H1 (cell line): ENCODE measurements at regions not wholly inside any gene's neighbourhood (a gene's known extent, or its start where the extent isn't known, plus 50 kb on each side); places are given as distances from the start of the nearest gene placed in this dataset.

Experiments
- CTCF ChIA-PET: fragments of 300-600 bp; sonication (Branson Sonifier 250); formaldehyde crosslinking; loops from one replicate; lab custom pipeline; 2021; ENCODE audit not compliant: partially characterized antibody; lab: Charles Lee
- POLR2A ChIA-PET: fragments of 300-600 bp; sonication (Branson Sonifier 250); formaldehyde crosslinking; loops from one replicate; lab custom pipeline; 2021; ENCODE audit warnings: inconsistent platforms; ENCODE audit not compliant: partially characterized antibody; lab: Charles Lee
- DNase-seq, 2 experiments: peaks; one replicate each; pipeline versions ENCODE4 v3.0.0 to v3.0.0-alpha.2; 2010 to 2022; ENCODE audit warnings: low spot score in 2 of 2, low read depth in 1 of 2, mixed read lengths in 1 of 2
- FAIRE-seq: peaks from 2 replicates; lab custom pipeline; 2011; peaks lifted over from hg19 to GRCh38; lab: Jason Lieb, UNC
- H2AFZ ChIP-seq: 2 replicates; pipeline ENCODE4 v1.8.1; 2012; ENCODE audit warnings: low read length, inconsistent platforms
- H2AK5ac ChIP-seq: 2 replicates; pipeline ENCODE4 v1.6.1; 2013; ENCODE audit warnings: low read depth, low read length
- H2BK120ac ChIP-seq: replicated peaks from 2 replicates; pipeline ENCODE3; 2013; ENCODE audit warnings: low read depth, low read length, inconsistent platforms
- H2BK12ac ChIP-seq: 2 replicates; pipeline ENCODE4 v1.6.1; 2013; ENCODE audit warnings: low read depth, low read length
- H2BK15ac ChIP-seq: 2 replicates; pipeline ENCODE4 v1.6.1; 2013; ENCODE audit warnings: low read length
- H2BK20ac ChIP-seq: 2 replicates; pipeline ENCODE4 v1.6.1; 2013; ENCODE audit warnings: low read length
- H2BK5ac ChIP-seq: 2 replicates; pipeline ENCODE4 v1.6.1; 2013; ENCODE audit warnings: low read depth, low read length
- H3K14ac ChIP-seq: 2 replicates; pipeline ENCODE4 v1.6.1; 2013; ENCODE audit warnings: inconsistent platforms; ENCODE audit not compliant: insufficient read length
- H3K18ac ChIP-seq: 2 replicates; pipeline ENCODE4 v1.6.1; 2013; ENCODE audit warnings: low read length; ENCODE audit errors: extremely low read depth
- H3K23ac ChIP-seq: 2 replicates; pipeline ENCODE4 v1.6.1; 2013; ENCODE audit warnings: inconsistent platforms; ENCODE audit not compliant: insufficient read length
- H3K23me2 ChIP-seq: 2 replicates; pipeline ENCODE4 v1.6.1; 2013; ENCODE audit warnings: low read depth, low read length
- H3K27ac ChIP-seq: 2 replicates; pipeline ENCODE4 v1.6.1; 2011; ENCODE audit warnings: low read depth, low read length, inconsistent platforms
- H3K27me3 ChIP-seq, 4 experiments: replicated peaks in 1 of 4; 1 replicate in 1 of 4; 2 replicates in 3 of 4; pipeline versions ENCODE4 v1.6.1 to v1.8.1; 2011 to 2013; ENCODE audit warnings: low read length in 3 of 4, mild to moderate bottlenecking in 3 of 4, inconsistent platforms in 2 of 4, mixed read lengths in 2 of 4, moderate library complexity in 1 of 4; ENCODE audit not compliant: control insufficient read depth in 3 of 4, insufficient read depth in 3 of 4; ENCODE audit errors: extremely low read depth in 1 of 4
- H3K36me3 ChIP-seq, 4 experiments: 2 replicates each; pipeline versions ENCODE4 v1.6.1 to v1.8.1; 2011 to 2013; ENCODE audit warnings: mild to moderate bottlenecking in 4 of 4, low read length in 3 of 4, moderate library complexity in 2 of 4, control low read depth in 1 of 4, inconsistent platforms in 1 of 4; ENCODE audit not compliant: insufficient read depth in 4 of 4, control insufficient read depth in 2 of 4
- H3K4ac ChIP-seq: replicated peaks from 2 replicates; pipeline ENCODE3; 2013; ENCODE audit warnings: low read length, low read depth, mixed read lengths, inconsistent platforms; ENCODE audit not compliant: insufficient read length
- H3K4me1 ChIP-seq, 4 experiments: replicated peaks in 1 of 4; 1 replicate in 1 of 4; 2 replicates in 3 of 4; pipeline versions ENCODE4 v1.6.1 to v1.8.1; 2011 to 2013; ENCODE audit warnings: low read length in 3 of 4, inconsistent platforms in 2 of 4, mixed read lengths in 1 of 4; ENCODE audit not compliant: insufficient read depth in 4 of 4, control insufficient read depth in 3 of 4
- H3K4me2 ChIP-seq, 2 experiments: 2 replicates each; pipeline versions ENCODE4 v1.6.1 to v1.8.1; 2011 to 2013; ENCODE audit warnings: low read depth in 2 of 2, low read length in 2 of 2, control low read depth in 1 of 2, inconsistent platforms in 1 of 2, mild to moderate bottlenecking in 1 of 2; ENCODE audit not compliant: insufficient read depth in 1 of 2
- H3K4me3 ChIP-seq, 4 experiments: fragments of 200-600, 300-600 bp in 1 of 4; sonication (generic), shearing (Covaris generic), sonication (Bioruptor Twin) in 1 of 4; 2 replicates each; pipeline versions ENCODE4 v1.5.1 to v1.8.1; 2011 to 2016; ENCODE audit warnings: low read length in 4 of 4, low read depth in 3 of 4, control low read depth in 2 of 4, inconsistent platforms in 2 of 4, mild to moderate bottlenecking in 2 of 4, mixed read lengths in 1 of 4, moderate library complexity in 1 of 4; ENCODE audit not compliant: insufficient read depth in 2 of 4; ENCODE audit errors: extremely low read depth in 1 of 4
- H3K56ac ChIP-seq: replicated peaks from 2 replicates; pipeline ENCODE3; 2013; ENCODE audit warnings: low read depth, mild to moderate bottlenecking, mixed read lengths, low read length, inconsistent platforms; ENCODE audit not compliant: insufficient read length
- H3K79me1 ChIP-seq: 2 replicates; pipeline ENCODE4 v1.6.1; 2013; ENCODE audit warnings: low read depth, low read length, control low read depth
- H3K79me2 ChIP-seq, 2 experiments: 2 replicates each; pipeline versions ENCODE4 v1.6.1 to v1.8.1; 2012 to 2013; ENCODE audit warnings: low read length in 2 of 2, mild to moderate bottlenecking in 2 of 2, inconsistent platforms in 1 of 2; ENCODE audit not compliant: insufficient read depth in 2 of 2, control insufficient read depth in 1 of 2
- H3K9ac ChIP-seq, 4 experiments: replicated peaks in 1 of 4; 1 replicate in 1 of 4; 2 replicates in 3 of 4; pipeline versions ENCODE4 v1.6.1 to v1.8.1; 2011 to 2013; ENCODE audit warnings: low read depth in 3 of 4, low read length in 3 of 4, control low read depth in 2 of 4, mild to moderate bottlenecking in 2 of 4, moderate library complexity in 2 of 4, inconsistent platforms in 1 of 4; ENCODE audit errors: extremely low read depth in 1 of 4
- H3K9me3 ChIP-seq, 2 experiments: 2 replicates each; pipeline versions ENCODE4 v1.6.1 to v1.8.1; 2012 to 2013; ENCODE audit warnings: mild to moderate bottlenecking in 2 of 2, moderate library complexity in 2 of 2, control low read depth in 1 of 2, inconsistent platforms in 1 of 2, low read depth in 1 of 2, low read length in 1 of 2, mixed read lengths in 1 of 2; ENCODE audit not compliant: insufficient read depth in 2 of 2
- H4K20me1 ChIP-seq, 2 experiments: replicated peaks in 1 of 2; 2 replicates each; pipeline versions ENCODE3 to v1.8.1; 2011 to 2013; ENCODE audit warnings: inconsistent platforms in 2 of 2, low read length in 2 of 2, mild to moderate bottlenecking in 1 of 2; ENCODE audit not compliant: insufficient read depth in 2 of 2, control insufficient read depth in 1 of 2
- H4K5ac ChIP-seq: 2 replicates; pipeline ENCODE4 v1.6.1; 2013; ENCODE audit warnings: low read length, low read depth, mixed read lengths, inconsistent platforms; ENCODE audit not compliant: insufficient read length
- H4K8ac ChIP-seq: 2 replicates; pipeline ENCODE4 v1.8.0; 2013; ENCODE audit warnings: mild to moderate bottlenecking, moderate library complexity, low read length, inconsistent platforms; ENCODE audit not compliant: insufficient read depth; ENCODE audit errors: extremely low read depth
- H4K91ac ChIP-seq: replicated peaks from 2 replicates; pipeline ENCODE3; 2013; ENCODE audit warnings: low read length, mixed read lengths, inconsistent platforms; ENCODE audit not compliant: insufficient read length
- ASH2L ChIP-seq: fragments of 200-600, 300-600 bp; sonication (generic); IDR thresholded peaks from one replicate; pipeline ENCODE4 v1.7.1; 2017; ENCODE audit warnings: low read length
- BCL11A ChIP-seq, 2 experiments: IDR thresholded peaks; one replicate each; pipeline ENCODE4 v1.6.1; 2011; ENCODE audit warnings: low read depth in 2 of 2, low read length in 2 of 2, mild to moderate bottlenecking in 2 of 2
- FOSL1 ChIP-seq: IDR thresholded peaks from 2 replicates; pipeline ENCODE4 v1.6.1; 2011; ENCODE audit warnings: mild to moderate bottlenecking, low read depth, low read length, moderate library complexity; ENCODE audit not compliant: insufficient read depth
- GTF2F1 ChIP-seq: IDR thresholded peaks from 2 replicates; pipeline ENCODE4 v1.6.1; 2012; ENCODE audit warnings: low read depth, low read length, improper control_type of control experiment, borderline replicate concordance
- JUND ChIP-seq: IDR thresholded peaks from 2 replicates; pipeline ENCODE4 v1.6.1; 2011; ENCODE audit warnings: mild to moderate bottlenecking, improper control_type of control experiment, low read length
- KDM4A ChIP-seq: IDR thresholded peaks from one replicate; pipeline ENCODE4 v1.7.1; 2012; ENCODE audit warnings: low read depth, mild to moderate bottlenecking, moderate library complexity, low read length, inconsistent platforms; ENCODE audit not compliant: severe bottlenecking
- MAFK ChIP-seq: IDR thresholded peaks from 2 replicates; pipeline ENCODE4 v1.6.1; 2012; ENCODE audit warnings: low read depth, mild to moderate bottlenecking, improper control_type of control experiment, low read length
- NANOG ChIP-seq: IDR thresholded peaks from 2 replicates; pipeline ENCODE4 v1.6.1; 2011; ENCODE audit warnings: low read length, low read depth, mild to moderate bottlenecking, inconsistent platforms; ENCODE audit not compliant: insufficient read depth, poor library complexity, severe bottlenecking
- PHF8 ChIP-seq: fragments of 200-600 bp; sonication (generic); conservative IDR thresholded peaks from 2 replicates; pipeline ENCODE4 v1.7.1; 2012; ENCODE audit warnings: low read depth, mild to moderate bottlenecking, inconsistent platforms, low read length, moderate library complexity
- POLR2A ChIP-seq, 2 experiments: IDR thresholded peaks; 1 replicate in 1 of 2; 2 replicates in 1 of 2; pipeline ENCODE4 v1.6.1; 2011; ENCODE audit warnings: low read depth in 2 of 2, low read length in 2 of 2, mild to moderate bottlenecking in 2 of 2; ENCODE audit errors: control extremely low read depth in 1 of 2
- RAD21 ChIP-seq, 2 experiments: IDR thresholded peaks in 1 of 2; conservative IDR thresholded peaks in 1 of 2; 2 replicates each; pipeline ENCODE4 v1.6.1; 2011; ENCODE audit warnings: low read depth in 2 of 2, low read length in 2 of 2, improper control_type of control experiment in 1 of 2, inconsistent platforms in 1 of 2, mild to moderate bottlenecking in 1 of 2, moderate library complexity in 1 of 2
- YY1 ChIP-seq: IDR thresholded peaks from 2 replicates; pipeline ENCODE4 v1.6.1; 2011; ENCODE audit warnings: low read depth, mild to moderate bottlenecking, low read length
- WGBS, 2 experiments: shearing (Covaris generic) in 1 of 2; methylation state at CpG; one replicate each; pipeline versions ENCODE4 v1.1.6 to v1.1.7; 2013 to 2015; ENCODE audit warnings: low lambda C conversion rate in 2 of 2, mixed read lengths in 2 of 2, inconsistent platforms in 1 of 2, low coverage in 1 of 2, missing lambda C conversion rate in 1 of 2; ENCODE audit not compliant: insufficient replicate concordance in 2 of 2, insufficient coverage in 1 of 2, insufficient read length in 1 of 2; ENCODE audit errors: extremely low coverage in 1 of 2, missing lambda C conversion rate in 1 of 2; 5-methylcytosine and 5-hydroxymethylcytosine counted together
- TF ChIP-seq, protein P1 (sequence below): IDR thresholded peaks from 2 replicates; pipeline ENCODE4 v1.6.1; 2012; ENCODE audit warnings: inconsistent platforms
- TF ChIP-seq, protein P2 (sequence below): IDR thresholded peaks from 2 replicates; pipeline ENCODE4 v1.6.1; 2011; ENCODE audit warnings: low read depth, mild to moderate bottlenecking, low read length; ENCODE audit not compliant: insufficient read depth

DNA sequence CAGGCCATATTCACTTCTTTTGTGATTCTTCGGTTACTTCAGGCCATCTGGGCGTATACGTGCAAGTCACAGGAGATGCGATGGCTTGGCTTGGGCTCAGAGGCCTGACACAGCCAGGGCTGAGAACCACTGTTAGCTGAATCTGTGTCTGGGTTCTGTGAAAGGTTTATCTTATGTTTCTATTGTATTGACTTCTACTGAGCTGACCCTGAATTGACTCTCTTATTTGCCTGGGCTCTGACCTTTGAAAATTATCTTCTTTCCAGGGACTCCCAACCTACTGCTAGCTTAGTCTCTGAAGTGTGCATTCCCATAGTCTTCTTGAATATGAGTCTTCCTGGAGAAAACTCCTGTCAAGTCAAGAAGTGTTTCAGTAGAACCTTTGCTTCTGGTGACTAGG lies 226.4 kb upstream of the SOX4 start:
- Histone ChIP-seq H2BK5ac (no peak overlapping the region), H2BK15ac (0 out of 2 replicates have a peak overlapping the region, but pooled peaks have one; percentile 18), H3K9me3 (no peaks in the 10 kb centered on the region), H3K4me1 (peaks cover 0 to 2% (median 0%) of the 10 kb centered on the region in 4 experiments; a peak in 1 of 7 replicates), H3K56ac (no peak overlapping the region), H3K27ac (no peak overlapping the region), H3K4me3 (no peak overlapping the region), H2BK20ac (peak overlapping the region; percentile 77; the same call in 1 of the 2 replicates), H4K5ac (no peak overlapping the region), H2AK5ac (no peak overlapping the region), H3K9ac (no peak overlapping the region), H3K4ac (no peak overlapping the region), H2BK12ac (peak overlapping the region; percentile 76; the same call in 1 of the 2 replicates), H3K14ac (no peak overlapping the region), H3K4me2 (no peak overlapping the region), H3K36me3 (no peaks in the 10 kb centered on the region), H4K20me1 (no peaks in the 10 kb centered on the region), H3K23me2 (no peaks in the 10 kb centered on the region), H2AFZ (no peak overlapping the region), H3K18ac (no peak overlapping the region), H3K23ac (no peak overlapping the region), H3K79me1 (no peaks in the 10 kb centered on the region), H4K8ac (no peak overlapping the region), H2BK120ac (no peak overlapping the region), H4K91ac (no peak overlapping the region), H3K27me3 (no peaks in the 10 kb centered on the region), H3K79me2 (no peaks in the 10 kb centered on the region)
- 89% methylated on average over 4 of the region's 4 CpGs; no CpG with 5 or more reads in 1 of the 2 experiments for WGBS, 2 experiments
- CTCF ChIA-PET, result no interaction called here
- POLR2A ChIA-PET, result no interaction called here
- FAIRE-seq, result no peak
- DNase-seq, result no peak
- TF ChIP-seq GTF2F1 (no peak), BCL11A (IDR thresholded peaks at IDR 0.05; ENCODE audit: low read depth in 2 of 2, low read length in 2 of 2) (no peak), MAFK (no peak), NANOG (no peak), ASH2L (no peak), KDM4A (no peak), JUND (no peak), YY1 (no peak), RAD21 (IDR thresholded peaks at IDR 0.05 in 1 of 2, conservative IDR thresholded peaks at IDR 0.05 in 1 of 2; ENCODE audit: low read depth in 2 of 2, low read length in 2 of 2) (no peak), FOSL1 (no peak), POLR2A (IDR thresholded peaks at IDR 0.05; ENCODE audit: control extremely low read depth in 1 of 2, low read depth in 2 of 2, low read length in 2 of 2) (no peak), PHF8 (no peak)
- TF ChIP-seq, protein P1, sequence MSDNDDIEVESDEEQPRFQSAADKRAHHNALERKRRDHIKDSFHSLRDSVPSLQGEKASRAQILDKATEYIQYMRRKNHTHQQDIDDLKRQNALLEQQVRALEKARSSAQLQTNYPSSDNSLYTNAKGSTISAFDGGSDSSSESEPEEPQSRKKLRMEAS, result no peak
- TF ChIP-seq, protein P2, sequence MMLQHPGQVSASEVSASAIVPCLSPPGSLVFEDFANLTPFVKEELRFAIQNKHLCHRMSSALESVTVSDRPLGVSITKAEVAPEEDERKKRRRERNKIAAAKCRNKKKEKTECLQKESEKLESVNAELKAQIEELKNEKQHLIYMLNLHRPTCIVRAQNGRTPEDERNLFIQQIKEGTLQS, result no peak
